PC-9 (cell line): ENCODE measurements at regions not wholly inside any gene's neighbourhood (a gene's known extent, or its start where the extent isn't known, plus 50 kb on each side); places are given as distances from the start of the nearest gene placed in this dataset.

ENCODE experiments used
- BruUV-seq: library from RNA; stranded (reverse); fragments of 400-500 nt; replicated peaks from 2 replicates; lab custom pipeline; 2021; lab: Mats Ljungman, UMichigan
- CTCF ChIA-PET: fragments of 300-600 bp; sonication (Branson Sonifier 250); formaldehyde crosslinking; loops from one replicate; lab custom pipeline; 2022; ENCODE audit warnings: antibody characterized with exemption; lab: Charles Lee
- POLR2A ChIA-PET: fragments of 300-600 bp; sonication (Branson Sonifier 250); formaldehyde crosslinking; loops from one replicate; lab custom pipeline; 2022; ENCODE audit warnings: antibody characterized with exemption; ENCODE audit not compliant: unreplicated experiment; lab: Charles Lee
- DNase-seq, 2 experiments: peaks; one replicate each; pipeline versions ENCODE4 v3.0.0 to v3.0.0-alpha.2; 2015 to 2022; ENCODE audit warnings: mixed read lengths in 1 of 2
- H2AFZ ChIP-seq: fragments of 200-600 bp; sonication (generic); 2 replicates; pipeline ENCODE4 v1.8.1; 2017; ENCODE audit warnings: antibody characterized with exemption
- H3F3A ChIP-seq: fragments of 200-600 bp; sonication (generic); 2 replicates; pipeline ENCODE4 v1.8.1; 2017; ENCODE audit warnings: antibody characterized with exemption, mild to moderate bottlenecking, low read depth; ENCODE audit not compliant: insufficient read depth
- H3K27ac ChIP-seq: fragments of 200-600 bp; sonication (generic); 2 replicates; pipeline ENCODE4 v1.6.1; 2016; ENCODE audit warnings: mixed run types
- H3K27me3 ChIP-seq: fragments of 200-600 bp; sonication (generic); 2 replicates; pipeline ENCODE4 v1.6.1; 2016; ENCODE audit warnings: low read depth, mixed run types; ENCODE audit not compliant: insufficient read depth
- H3K36me3 ChIP-seq: fragments of 200-600 bp; sonication (generic); 2 replicates; pipeline ENCODE4 v1.6.1; 2016; ENCODE audit warnings: low read depth, mixed run types
- H3K4me1 ChIP-seq: fragments of 200-600 bp; sonication (generic); replicated peaks from 2 replicates; pipeline ENCODE4 v1.6.1; 2016; ENCODE audit warnings: mixed run types; ENCODE audit not compliant: insufficient read depth
- H3K4me2 ChIP-seq: fragments of 200-600 bp; sonication (generic); 2 replicates; pipeline ENCODE4 v1.6.1; 2017; ENCODE audit warnings: mixed run types
- H3K4me3 ChIP-seq: fragments of 200-600 bp; sonication (generic); 2 replicates; pipeline ENCODE4 v1.6.1; 2016; ENCODE audit warnings: mixed run types
- H3K79me2 ChIP-seq: fragments of 200-600 bp; sonication (generic); 2 replicates; pipeline ENCODE4 v1.6.1; 2017; ENCODE audit warnings: low read depth, mixed run types
- H3K9me2 ChIP-seq: fragments of 200-600 bp; sonication (generic); 2 replicates; pipeline ENCODE4 v1.8.1; 2017; ENCODE audit warnings: mild to moderate bottlenecking; ENCODE audit not compliant: insufficient read depth
- H3K9me3 ChIP-seq: fragments of 200-600 bp; sonication (generic); 2 replicates; pipeline ENCODE4 v1.8.1; 2016; ENCODE audit warnings: low read depth; ENCODE audit not compliant: insufficient read depth
- H4K20me1 ChIP-seq: fragments of 200-600 bp; sonication (generic); 2 replicates; pipeline ENCODE4 v1.8.1; 2017; ENCODE audit not compliant: insufficient read depth
- EZH2 ChIP-seq: fragments of 200-600 bp; sonication (generic); IDR thresholded peaks from 2 replicates; pipeline ENCODE4 v1.8.0; 2017; ENCODE audit warnings: antibody characterized with exemption, low read depth
- intact Hi-C: fragments of 100-400 bp; cut with micrococcal nuclease; formaldehyde crosslinking; loops from one replicate; pipeline ENCODE4 v1.10.0; 2022; ENCODE audit not compliant: unreplicated experiment
- TF ChIP-seq, protein P1 (sequence below): fragments of 200-600 bp; sonication (generic); conservative IDR thresholded peaks from 2 replicates; pipeline ENCODE4 v1.6.1; 2017; ENCODE audit warnings: mixed run types, antibody characterized with exemption, mild to moderate bottlenecking, moderate library complexity

DNA sequence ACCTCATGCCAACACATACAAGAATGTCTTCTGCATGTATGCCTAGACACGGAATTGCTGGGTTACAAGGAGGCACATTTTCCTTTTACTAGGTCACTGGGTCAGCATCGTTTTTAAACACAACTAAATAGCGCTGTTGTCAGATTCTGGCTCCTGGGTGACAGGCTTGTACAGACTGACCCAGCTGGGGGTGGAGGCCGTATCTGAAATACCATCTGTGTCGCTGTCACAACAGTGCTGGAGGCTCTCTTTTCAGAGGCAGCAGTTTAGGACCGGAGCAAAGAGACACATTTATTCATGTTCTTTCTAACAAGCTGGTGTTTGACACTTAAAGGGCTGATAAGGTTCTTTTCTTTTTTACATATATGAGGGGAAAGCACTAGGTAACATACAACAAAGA, 403.0 kb upstream of the ASIC2 start:
- BruUV-seq: no TSS peak
- ChIA-PET CTCF (no interaction called here), POLR2A (no interaction called here)
- Histone ChIP-seq H3K4me1 (no peaks in the 10 kb centered on the region), H3K9me2 (no peaks in the 10 kb centered on the region), H3K4me3 (no peak overlapping the region), H3K9me3 (no peaks in the 10 kb centered on the region), H3K36me3 (no peaks in the 10 kb centered on the region), H3K79me2 (no peaks in the 10 kb centered on the region), H3K27me3 (peaks cover 17% of the 10 kb centered on the region), H2AFZ (no peak overlapping the region), H3F3A (no peaks in the 10 kb centered on the region), H3K27ac (no peak overlapping the region), H4K20me1 (no peaks in the 10 kb centered on the region), H3K4me2 (no peak overlapping the region)
- no peak for DNase-seq
- TF ChIP-seq EZH2: no peak
- TF ChIP-seq, protein P1, sequence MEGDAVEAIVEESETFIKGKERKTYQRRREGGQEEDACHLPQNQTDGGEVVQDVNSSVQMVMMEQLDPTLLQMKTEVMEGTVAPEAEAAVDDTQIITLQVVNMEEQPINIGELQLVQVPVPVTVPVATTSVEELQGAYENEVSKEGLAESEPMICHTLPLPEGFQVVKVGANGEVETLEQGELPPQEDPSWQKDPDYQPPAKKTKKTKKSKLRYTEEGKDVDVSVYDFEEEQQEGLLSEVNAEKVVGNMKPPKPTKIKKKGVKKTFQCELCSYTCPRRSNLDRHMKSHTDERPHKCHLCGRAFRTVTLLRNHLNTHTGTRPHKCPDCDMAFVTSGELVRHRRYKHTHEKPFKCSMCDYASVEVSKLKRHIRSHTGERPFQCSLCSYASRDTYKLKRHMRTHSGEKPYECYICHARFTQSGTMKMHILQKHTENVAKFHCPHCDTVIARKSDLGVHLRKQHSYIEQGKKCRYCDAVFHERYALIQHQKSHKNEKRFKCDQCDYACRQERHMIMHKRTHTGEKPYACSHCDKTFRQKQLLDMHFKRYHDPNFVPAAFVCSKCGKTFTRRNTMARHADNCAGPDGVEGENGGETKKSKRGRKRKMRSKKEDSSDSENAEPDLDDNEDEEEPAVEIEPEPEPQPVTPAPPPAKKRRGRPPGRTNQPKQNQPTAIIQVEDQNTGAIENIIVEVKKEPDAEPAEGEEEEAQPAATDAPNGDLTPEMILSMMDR: no peak
- intact Hi-C loops: no loop called here

DNA sequence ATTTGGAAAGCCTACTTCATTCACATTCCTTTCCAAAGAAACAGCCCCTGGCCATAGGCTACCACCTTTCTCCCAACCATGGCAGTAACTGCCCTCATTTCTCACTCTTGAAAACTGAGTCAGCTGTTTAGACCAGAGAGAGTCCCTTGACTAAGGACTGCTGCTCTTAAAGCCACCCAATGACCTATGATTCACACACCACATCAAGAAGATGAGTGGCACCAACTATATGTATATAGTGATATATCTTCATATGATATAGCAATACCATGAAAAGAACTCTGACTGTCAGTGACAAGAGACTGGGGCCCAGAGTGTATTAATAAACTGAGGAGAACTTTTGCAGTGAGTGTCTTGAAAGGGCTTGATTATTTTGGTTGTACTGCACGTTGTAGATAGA, 404.5 kb upstream of the ASIC2 start:
- H3K27me3 ChIP-seq: peaks cover 28% of the 10 kb centered on the region
- no peaks in the 10 kb centered on the region for H4K20me1 ChIP-seq
- TF ChIP-seq, protein P1: no peak
- no peak for TF ChIP-seq EZH2
- CTCF ChIA-PET: no interaction called here
- H3K4me1 ChIP-seq: no peaks in the 10 kb centered on the region
- no peak for DNase-seq
- no peak overlapping the region for H3K4me3 ChIP-seq
- H3K9me2 ChIP-seq: no peaks in the 10 kb centered on the region
- no peak overlapping the region for H2AFZ ChIP-seq
- no peaks in the 10 kb centered on the region for H3K9me3 ChIP-seq
- H3F3A ChIP-seq: no peaks in the 10 kb centered on the region
- no peak overlapping the region for H3K27ac ChIP-seq
- no peak overlapping the region for H3K4me2 ChIP-seq
- H3K79me2 ChIP-seq: no peaks in the 10 kb centered on the region
- POLR2A ChIA-PET: no interaction called here
- intact Hi-C loops: no loop called here
- no peaks in the 10 kb centered on the region for H3K36me3 ChIP-seq
- BruUV-seq: no TSS peak

DNA sequence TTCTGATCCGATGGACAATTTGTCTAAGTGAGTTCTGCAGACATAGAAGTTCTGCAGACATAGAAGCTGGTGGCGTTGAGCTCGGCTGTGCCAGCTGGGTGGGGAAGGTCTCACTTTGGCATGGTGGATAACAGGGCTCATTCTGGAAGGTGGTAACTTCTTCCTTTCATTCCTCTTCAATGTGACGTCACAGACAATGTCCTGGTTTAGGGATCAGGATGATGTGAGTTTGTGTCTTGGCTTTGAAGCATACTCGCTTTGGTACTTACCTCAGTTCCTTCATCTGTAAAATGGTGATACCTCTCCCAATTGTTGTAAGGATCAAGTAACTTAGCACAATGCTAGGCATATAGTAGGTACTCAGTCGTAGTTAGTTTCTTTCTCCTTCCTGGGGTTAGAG, 408.8 kb upstream of the ASIC2 start:
- Histone ChIP-seq H3K4me1 (no peaks in the 10 kb centered on the region), H3K79me2 (no peaks in the 10 kb centered on the region), H3K27me3 (peaks cover 28% of the 10 kb centered on the region), H3K27ac (no peak overlapping the region), H3K4me3 (no peak overlapping the region), H3K36me3 (no peaks in the 10 kb centered on the region), H3K9me2 (no peaks in the 10 kb centered on the region), H3F3A (no peaks in the 10 kb centered on the region), H3K4me2 (no peak overlapping the region), H4K20me1 (no peaks in the 10 kb centered on the region), H2AFZ (no peak overlapping the region), H3K9me3 (no peaks in the 10 kb centered on the region)
- ChIA-PET POLR2A (no interaction called here), CTCF (no interaction called here)
- BruUV-seq: no TSS peak
- TF ChIP-seq, protein P1: no peak
- no peak for DNase-seq
- intact Hi-C loops: no loop called here
